GM12891 (cell line): ENCODE measurements at regions not wholly inside any gene's neighbourhood (a gene's known extent, or its start where the extent isn't known, plus 50 kb on each side); places are given as distances from the start of the nearest gene placed in this dataset.

Experiments
- POLR2A ChIP-seq: IDR thresholded peaks from 2 replicates; pipeline ENCODE4 v1.6.1; 2011; ENCODE audit warnings: low read depth, low read length, control low read depth
- POLR2AphosphoS5 ChIP-seq: IDR thresholded peaks from 2 replicates; pipeline ENCODE4 v1.6.1; 2011; ENCODE audit warnings: low read depth, low read length, control low read depth
- POU2F2 ChIP-seq: IDR thresholded peaks from 2 replicates; pipeline ENCODE4 v1.6.1; 2011; ENCODE audit warnings: low read depth, mild to moderate bottlenecking, control low read depth, low read length, moderate library complexity
- TAF1 ChIP-seq: IDR thresholded peaks from 2 replicates; pipeline ENCODE4 v1.6.1; 2011; ENCODE audit warnings: low read depth, low read length, control low read depth

- TF ChIP-seq POLR2A, result no peak
- TF ChIP-seq TAF1, result no peak
- no peak for TF ChIP-seq POU2F2
- TF ChIP-seq POLR2AphosphoS5, result no peak
These were observed 82.8 kb upstream of the PLEKHG7 start for GRCh38 chr12:92619730-92620684.
